ENCODE measurements at regions not wholly inside any gene's neighbourhood (a gene's known extent, or its start where the extent isn't known, plus 50 kb on each side); places are given as distances from the start of the nearest gene placed in this dataset.

- Histone ChIP-seq H3K4me1 (ENCODE audit: control insufficient read depth in 4 of 4, insufficient read depth in 4 of 4, low read length in 3 of 4) (no peaks in the 10 kb centered on the region), H3K27me3 (ENCODE audit: control insufficient read depth in 4 of 4, insufficient read depth in 4 of 4, low read length in 3 of 4) (no peaks in the 10 kb centered on the region), H3K9ac (ENCODE audit: low read depth in 1 of 2, low read length in 2 of 2) (no peak overlapping the region), H3K9me3 (ENCODE audit: control insufficient read depth in 4 of 4, low read length in 3 of 4) (peaks cover 2 to 6% (median 4%) of the 10 kb centered on the region in 4 donors), H3K36me3 (ENCODE audit: control insufficient read depth in 4 of 4, insufficient read depth in 3 of 4, low read depth in 1 of 4, low read length in 3 of 4) (no peaks in the 10 kb centered on the region), H3K27ac (ENCODE audit: low read depth in 1 of 2, low read length in 2 of 2) (no peak overlapping the region), H3K4me3 (ENCODE audit: low read depth in 1 of 3, low read length in 3 of 3) (no peak overlapping the region)
- TF ChIP-seq EGR1 (IDR thresholded peaks at IDR 0.05; ENCODE audit: low read depth in 2 of 2) (no peak), YY1 (IDR thresholded peaks at IDR 0.05) (no peak), ATF3 (IDR thresholded peaks at IDR 0.05) (no peak), TAF1 (conservative IDR thresholded peaks at IDR 0.05) (no peak), RAD21 (IDR thresholded peaks at IDR 0.05) (no peak)
- 37% methylated on average over 4 of the region's 4 CpGs for WGBS
- DNase-seq (ENCODE audit: low spot score): no peak
These were observed 342.0 kb upstream of the PDZRN3 start for GRCh38 chr3:73966733-73967132.

- 86% methylated on average over 1 of the region's 1 CpG for WGBS
- Histone ChIP-seq H3K27ac (ENCODE audit: low read depth in 1 of 2, low read length in 2 of 2) (no peak overlapping the region), H3K9me3 (ENCODE audit: control insufficient read depth in 4 of 4, low read length in 3 of 4) (peaks cover 0 to 4% (median 1%) of the 10 kb centered on the region in 4 donors), H3K4me1 (ENCODE audit: control insufficient read depth in 4 of 4, insufficient read depth in 4 of 4, low read length in 3 of 4) (no peaks in the 10 kb centered on the region), H3K9ac (ENCODE audit: low read depth in 1 of 2, low read length in 2 of 2) (no peak overlapping the region), H3K36me3 (ENCODE audit: control insufficient read depth in 4 of 4, insufficient read depth in 3 of 4, low read depth in 1 of 4, low read length in 3 of 4) (no peaks in the 10 kb centered on the region), H3K27me3 (ENCODE audit: control insufficient read depth in 4 of 4, insufficient read depth in 4 of 4, low read length in 3 of 4) (no peaks in the 10 kb centered on the region), H3K4me3 (ENCODE audit: low read depth in 1 of 3, low read length in 3 of 3) (no peak overlapping the region)
- TF ChIP-seq REST (IDR thresholded peaks at IDR 0.05): no peak
- TF ChIP-seq ATF3 (IDR thresholded peaks at IDR 0.05): no peak
- no peak for TF ChIP-seq RAD21 (IDR thresholded peaks at IDR 0.05)
- TF ChIP-seq FOXA1 (IDR thresholded peaks at IDR 0.05): no peak
- TF ChIP-seq EGR1 (IDR thresholded peaks at IDR 0.05; ENCODE audit: low read depth in 2 of 2): no peak
- no peak for TF ChIP-seq CTCF (IDR thresholded peaks at IDR 0.05; ENCODE audit: low read depth, low read length, missing input control)
- TF ChIP-seq HNF4A (conservative IDR thresholded peaks at IDR 0.05): no peak
- no peak for TF ChIP-seq TAF1 (conservative IDR thresholded peaks at IDR 0.05)
- no peak for TF ChIP-seq JUND (IDR thresholded peaks at IDR 0.05)
- TF ChIP-seq YY1 (IDR thresholded peaks at IDR 0.05): no peak
- TF ChIP-seq RXRA (IDR thresholded peaks at IDR 0.05): no peak
- TF ChIP-seq SP1 (IDR thresholded peaks at IDR 0.05): no peak
- no peak for TF ChIP-seq MAX (IDR thresholded peaks at IDR 0.05)
- TF ChIP-seq NR2F2 (IDR thresholded peaks at IDR 0.05): no peak
- TF ChIP-seq ZBTB33 (IDR thresholded peaks at IDR 0.05): no peak
- no peak for TF ChIP-seq HNF4G (IDR thresholded peaks at IDR 0.05)
- TF ChIP-seq FOXA2 (IDR thresholded peaks at IDR 0.05): no peak
- no peak for DNase-seq (ENCODE audit: low spot score)
These were observed 340.1 kb upstream of the PDZRN3 start for GRCh38 chr3:73964818-73965217.
